ENCODE measurements at regions not wholly inside any gene's neighbourhood (a gene's known extent, or its start where the extent isn't known, plus 50 kb on each side); places are given as distances from the start of the nearest gene placed in this dataset.

- Histone ChIP-seq H3K36me3 (ENCODE audit: control insufficient read depth in 2 of 2, insufficient read depth in 2 of 2, low read length in 2 of 2) (no peaks in the 10 kb centered on the region), H3K4me3 (ENCODE audit: low read length in 2 of 2) (no peak overlapping the region), H3K9ac (ENCODE audit: low read depth in 1 of 2, low read length in 2 of 2) (no peak overlapping the region), H3K27me3 (ENCODE audit: control insufficient read depth in 2 of 2, insufficient read depth in 2 of 2, low read length in 2 of 2) (no peaks in the 10 kb centered on the region), H3K9me3 (ENCODE audit: control insufficient read depth in 2 of 2, low read length in 2 of 2) (no peaks in the 10 kb centered on the region), H3K27ac (ENCODE audit: low read depth in 2 of 2, low read length in 2 of 2) (no peak overlapping the region), H3K4me1 (ENCODE audit: control insufficient read depth in 2 of 2, insufficient read depth in 2 of 2, low read length in 2 of 2) (no peaks in the 10 kb centered on the region)
Measured at GRCh38 chr1:80987106-80987505, 813.6 kb upstream of the ADGRL2 start.

GRCh38 chr1:80982831-80983230, 817.9 kb upstream of the ADGRL2 start:
- Histone ChIP-seq H3K9ac (ENCODE audit: low read depth in 1 of 2, low read length in 2 of 2) (no peak overlapping the region), H3K27me3 (ENCODE audit: control insufficient read depth in 2 of 2, insufficient read depth in 2 of 2, low read length in 2 of 2) (no peaks in the 10 kb centered on the region), H3K4me3 (ENCODE audit: low read length in 2 of 2) (no peak overlapping the region), H3K9me3 (ENCODE audit: control insufficient read depth in 2 of 2, low read length in 2 of 2) (no peaks in the 10 kb centered on the region), H3K27ac (ENCODE audit: low read depth in 2 of 2, low read length in 2 of 2) (no peak overlapping the region), H3K36me3 (ENCODE audit: control insufficient read depth in 2 of 2, insufficient read depth in 2 of 2, low read length in 2 of 2) (no peaks in the 10 kb centered on the region), H3K4me1 (ENCODE audit: control insufficient read depth in 2 of 2, insufficient read depth in 2 of 2, low read length in 2 of 2) (no peaks in the 10 kb centered on the region)

GRCh38 chr1:80973101-80973500, 827.6 kb upstream of the ADGRL2 start:
- H3K4me3 ChIP-seq (ENCODE audit: low read length in 2 of 2), result no peak overlapping the region

GRCh38 chr1:80966266-80966665, 834.5 kb upstream of the ADGRL2 start:
- H3K27me3 ChIP-seq (ENCODE audit: control insufficient read depth in 2 of 2, insufficient read depth in 2 of 2, low read length in 2 of 2), result no peaks in the 10 kb centered on the region
- no peaks in the 10 kb centered on the region for H3K36me3 ChIP-seq (ENCODE audit: control insufficient read depth in 2 of 2, insufficient read depth in 2 of 2, low read length in 2 of 2)
- no peak overlapping the region for H3K9ac ChIP-seq (ENCODE audit: low read depth in 1 of 2, low read length in 2 of 2)
- H3K9me3 ChIP-seq (ENCODE audit: control insufficient read depth in 2 of 2, low read length in 2 of 2), result no peaks in the 10 kb centered on the region
- H3K4me1 ChIP-seq (ENCODE audit: control insufficient read depth in 2 of 2, insufficient read depth in 2 of 2, low read length in 2 of 2), result no peaks in the 10 kb centered on the region
- H3K4me3 ChIP-seq (ENCODE audit: low read length in 2 of 2), result no peak overlapping the region
- no peak overlapping the region for H3K27ac ChIP-seq (ENCODE audit: low read depth in 2 of 2, low read length in 2 of 2)

More at GRCh38 chr1:80973101-80973500, 827.6 kb upstream of the ADGRL2 start:
- Histone ChIP-seq H3K4me1 (ENCODE audit: control insufficient read depth in 2 of 2, insufficient read depth in 2 of 2, low read length in 2 of 2) (no peaks in the 10 kb centered on the region), H3K9ac (ENCODE audit: low read depth in 1 of 2, low read length in 2 of 2) (no peak overlapping the region), H3K9me3 (ENCODE audit: control insufficient read depth in 2 of 2, low read length in 2 of 2) (no peaks in the 10 kb centered on the region), H3K36me3 (ENCODE audit: control insufficient read depth in 2 of 2, insufficient read depth in 2 of 2, low read length in 2 of 2) (no peaks in the 10 kb centered on the region), H3K27ac (ENCODE audit: low read depth in 2 of 2, low read length in 2 of 2) (no peak overlapping the region), H3K27me3 (ENCODE audit: control insufficient read depth in 2 of 2, insufficient read depth in 2 of 2, low read length in 2 of 2) (no peaks in the 10 kb centered on the region)

- H3K27me3 ChIP-seq (ENCODE audit: control insufficient read depth in 2 of 2, insufficient read depth in 2 of 2, low read length in 2 of 2), result no peaks in the 10 kb centered on the region
- H3K27ac ChIP-seq (ENCODE audit: low read depth in 2 of 2, low read length in 2 of 2), result no peak overlapping the region
- no peak overlapping the region for H3K4me3 ChIP-seq (ENCODE audit: low read length in 2 of 2)
- H3K36me3 ChIP-seq (ENCODE audit: control insufficient read depth in 2 of 2, insufficient read depth in 2 of 2, low read length in 2 of 2), result no peaks in the 10 kb centered on the region
- no peaks in the 10 kb centered on the region for H3K9me3 ChIP-seq (ENCODE audit: control insufficient read depth in 2 of 2, low read length in 2 of 2)
- no peak overlapping the region for H3K9ac ChIP-seq (ENCODE audit: low read depth in 1 of 2, low read length in 2 of 2)
- H3K4me1 ChIP-seq (ENCODE audit: control insufficient read depth in 2 of 2, insufficient read depth in 2 of 2, low read length in 2 of 2), result no peaks in the 10 kb centered on the region
Measured at GRCh38 chr1:80962564-80962963, 838.2 kb upstream of the ADGRL2 start.

- no peak overlapping the region for H3K9ac ChIP-seq (ENCODE audit: low read depth in 1 of 2, low read length in 2 of 2)
- H3K27me3 ChIP-seq (ENCODE audit: control insufficient read depth in 2 of 2, insufficient read depth in 2 of 2, low read length in 2 of 2), result no peaks in the 10 kb centered on the region
- no peak overlapping the region for H3K4me3 ChIP-seq (ENCODE audit: low read length in 2 of 2)
- no peaks in the 10 kb centered on the region for H3K36me3 ChIP-seq (ENCODE audit: control insufficient read depth in 2 of 2, insufficient read depth in 2 of 2, low read length in 2 of 2)
- no peaks in the 10 kb centered on the region for H3K9me3 ChIP-seq (ENCODE audit: control insufficient read depth in 2 of 2, low read length in 2 of 2)
- no peak overlapping the region for H3K27ac ChIP-seq (ENCODE audit: low read depth in 2 of 2, low read length in 2 of 2)
- no peaks in the 10 kb centered on the region for H3K4me1 ChIP-seq (ENCODE audit: control insufficient read depth in 2 of 2, insufficient read depth in 2 of 2, low read length in 2 of 2)
Measured at GRCh38 chr1:80961464-80962190, 839.1 kb upstream of the ADGRL2 start.

GRCh38 chr1:80933346-80933745, 867.4 kb upstream of the ADGRL2 start:
- peaks cover 0 to 4% of the 10 kb centered on the region in 2 donors for H3K9me3 ChIP-seq (ENCODE audit: control insufficient read depth in 2 of 2, low read length in 2 of 2)
- no peak overlapping the region for H3K9ac ChIP-seq (ENCODE audit: low read depth in 1 of 2, low read length in 2 of 2)
- no peaks in the 10 kb centered on the region for H3K4me1 ChIP-seq (ENCODE audit: control insufficient read depth in 2 of 2, insufficient read depth in 2 of 2, low read length in 2 of 2)
- H3K27ac ChIP-seq (ENCODE audit: low read depth in 2 of 2, low read length in 2 of 2), result no peak overlapping the region
- H3K4me3 ChIP-seq (ENCODE audit: low read length in 2 of 2), result no peak overlapping the region
- no peaks in the 10 kb centered on the region for H3K27me3 ChIP-seq (ENCODE audit: control insufficient read depth in 2 of 2, insufficient read depth in 2 of 2, low read length in 2 of 2)
- no peaks in the 10 kb centered on the region for H3K36me3 ChIP-seq (ENCODE audit: control insufficient read depth in 2 of 2, insufficient read depth in 2 of 2, low read length in 2 of 2)

- Histone ChIP-seq H3K36me3 (ENCODE audit: control insufficient read depth in 2 of 2, insufficient read depth in 2 of 2, low read length in 2 of 2) (no peaks in the 10 kb centered on the region), H3K9me3 (ENCODE audit: control insufficient read depth in 2 of 2, low read length in 2 of 2) (peaks cover 0 to 4% of the 10 kb centered on the region in 2 donors), H3K4me3 (ENCODE audit: low read length in 2 of 2) (no peak overlapping the region), H3K27ac (ENCODE audit: low read depth in 2 of 2, low read length in 2 of 2) (no peak overlapping the region), H3K9ac (ENCODE audit: low read depth in 1 of 2, low read length in 2 of 2) (no peak overlapping the region), H3K27me3 (ENCODE audit: control insufficient read depth in 2 of 2, insufficient read depth in 2 of 2, low read length in 2 of 2) (no peaks in the 10 kb centered on the region), H3K4me1 (ENCODE audit: control insufficient read depth in 2 of 2, insufficient read depth in 2 of 2, low read length in 2 of 2) (no peaks in the 10 kb centered on the region)
Measured at GRCh38 chr1:80931178-80931577, 869.6 kb upstream of the ADGRL2 start.

GRCh38 chr1:80929868-80930508, 870.7 kb upstream of the ADGRL2 start:
- H3K36me3 ChIP-seq (ENCODE audit: control insufficient read depth in 2 of 2, insufficient read depth in 2 of 2, low read length in 2 of 2), result no peaks in the 10 kb centered on the region
- H3K9me3 ChIP-seq (ENCODE audit: control insufficient read depth in 2 of 2, low read length in 2 of 2), result peaks cover 0 to 4% of the 10 kb centered on the region in 2 donors
- no peak overlapping the region for H3K4me3 ChIP-seq (ENCODE audit: low read length in 2 of 2)
- H3K9ac ChIP-seq (ENCODE audit: low read depth in 1 of 2, low read length in 2 of 2), result no peak overlapping the region
- no peak overlapping the region for H3K27ac ChIP-seq (ENCODE audit: low read depth in 2 of 2, low read length in 2 of 2)
- H3K27me3 ChIP-seq (ENCODE audit: control insufficient read depth in 2 of 2, insufficient read depth in 2 of 2, low read length in 2 of 2), result no peaks in the 10 kb centered on the region
- H3K4me1 ChIP-seq (ENCODE audit: control insufficient read depth in 2 of 2, insufficient read depth in 2 of 2, low read length in 2 of 2), result no peaks in the 10 kb centered on the region

GRCh38 chr1:80926531-80926930, 874.2 kb upstream of the ADGRL2 start:
- Histone ChIP-seq H3K36me3 (ENCODE audit: control insufficient read depth in 2 of 2, insufficient read depth in 2 of 2, low read length in 2 of 2) (no peaks in the 10 kb centered on the region), H3K4me3 (ENCODE audit: low read length in 2 of 2) (no peak overlapping the region), H3K4me1 (ENCODE audit: control insufficient read depth in 2 of 2, insufficient read depth in 2 of 2, low read length in 2 of 2) (no peaks in the 10 kb centered on the region), H3K27me3 (ENCODE audit: control insufficient read depth in 2 of 2, insufficient read depth in 2 of 2, low read length in 2 of 2) (no peaks in the 10 kb centered on the region), H3K27ac (ENCODE audit: low read depth in 2 of 2, low read length in 2 of 2) (no peak overlapping the region), H3K9me3 (ENCODE audit: control insufficient read depth in 2 of 2, low read length in 2 of 2) (peaks cover 0 to 4% of the 10 kb centered on the region in 2 donors), H3K9ac (ENCODE audit: low read depth in 1 of 2, low read length in 2 of 2) (no peak overlapping the region)
